BE2C (cell line): ENCODE measurements at regions not wholly inside any gene's neighbourhood (a gene's known extent, or its start where the extent isn't known, plus 50 kb on each side); places are given as distances from the start of the nearest gene placed in this dataset.

Experiments
- DNase-seq: peaks from one replicate; pipeline ENCODE4 v3.0.0-alpha.2; 2020
- H3K27me3 ChIP-seq: fragments of 250-450 bp; sonication (Bioruptor Pico); 2 replicates; pipeline ENCODE4 v1.5.1; 2020; ENCODE audit warnings: mild to moderate bottlenecking
- H3K36me3 ChIP-seq: fragments of 250-450 bp; sonication (Bioruptor Pico); 2 replicates; pipeline ENCODE4 v1.5.1; 2020; ENCODE audit warnings: mild to moderate bottlenecking
- H3K4me1 ChIP-seq: fragments of 250-450 bp; sonication (Bioruptor Pico); 2 replicates; pipeline ENCODE4 v1.5.1; 2020
- H3K4me3 ChIP-seq: 2 replicates; pipeline ENCODE4 v1.5.1; 2011; ENCODE audit warnings: low read depth, low read length
- H3K9me3 ChIP-seq: fragments of 250-450 bp; sonication (Bioruptor Pico); 2 replicates; pipeline ENCODE4 v1.5.1; 2020
- CTCF ChIP-seq: IDR thresholded peaks from 2 replicates; pipeline ENCODE4 v1.5.1; 2012; ENCODE audit warnings: mild to moderate bottlenecking, low read depth, low read length

GRCh38 chr6:91660893-91661292 lies 1074.0 kb upstream of the MAP3K7 start:
- Histone ChIP-seq H3K4me1 (no peaks in the 10 kb centered on the region), H3K4me3 (no peak overlapping the region), H3K9me3 (no peaks in the 10 kb centered on the region), H3K36me3 (no peaks in the 10 kb centered on the region), H3K27me3 (no peaks in the 10 kb centered on the region)
- no peak for DNase-seq
- TF ChIP-seq CTCF, result no peak

- H3K9me3 ChIP-seq, result no peaks in the 10 kb centered on the region
Measured at GRCh38 chr6:91659891-91660290, 1073.0 kb upstream of the MAP3K7 start.

GRCh38 chr6:91654793-91655192 lies 1067.9 kb upstream of the MAP3K7 start:
- no peak for TF ChIP-seq CTCF
- no peak for DNase-seq
- no peaks in the 10 kb centered on the region for H3K9me3 ChIP-seq
- no peaks in the 10 kb centered on the region for H3K27me3 ChIP-seq
- no peaks in the 10 kb centered on the region for H3K4me1 ChIP-seq
- H3K36me3 ChIP-seq, result no peaks in the 10 kb centered on the region
- no peak overlapping the region for H3K4me3 ChIP-seq

More at GRCh38 chr6:91659891-91660290, 1073.0 kb upstream of the MAP3K7 start:
- Histone ChIP-seq H3K27me3 (no peaks in the 10 kb centered on the region), H3K4me1 (no peaks in the 10 kb centered on the region), H3K36me3 (no peaks in the 10 kb centered on the region), H3K4me3 (no peak overlapping the region)
- no peak for TF ChIP-seq CTCF
- DNase-seq, result no peak

- Histone ChIP-seq H3K4me1 (no peaks in the 10 kb centered on the region), H3K36me3 (no peaks in the 10 kb centered on the region), H3K9me3 (no peaks in the 10 kb centered on the region), H3K4me3 (no peak overlapping the region), H3K27me3 (no peaks in the 10 kb centered on the region)
- no peak for TF ChIP-seq CTCF
- DNase-seq, result no peak
Measured at GRCh38 chr6:91654357-91654756, 1067.5 kb upstream of the MAP3K7 start.

- Histone ChIP-seq H3K36me3 (no peaks in the 10 kb centered on the region), H3K9me3 (no peaks in the 10 kb centered on the region), H3K4me3 (no peak overlapping the region), H3K4me1 (no peaks in the 10 kb centered on the region), H3K27me3 (no peaks in the 10 kb centered on the region)
- DNase-seq, result no peak
- no peak for TF ChIP-seq CTCF
Measured at GRCh38 chr6:91653895-91654294, 1067.0 kb upstream of the MAP3K7 start.

- peak; percentile 33 for DNase-seq
- no peak for TF ChIP-seq CTCF
Measured at GRCh38 chr6:91653076-91653723, 1066.3 kb upstream of the MAP3K7 start.

More at GRCh38 chr6:91653076-91653723, 1066.3 kb upstream of the MAP3K7 start:
- Histone ChIP-seq H3K36me3 (no peaks in the 10 kb centered on the region), H3K27me3 (no peaks in the 10 kb centered on the region), H3K9me3 (no peaks in the 10 kb centered on the region), H3K4me3 (no peak overlapping the region), H3K4me1 (no peaks in the 10 kb centered on the region)
